Progenitor cell of endocrine pancreas (in vitro differentiated cells): ENCODE measurements at regions not wholly inside any gene's neighbourhood (a gene's known extent, or its start where the extent isn't known, plus 50 kb on each side); places are given as distances from the start of the nearest gene placed in this dataset.
"Not testable (repeated sequence)": the region's sequence is repeated elsewhere in the genome, so short reads cannot be mapped to it uniquely, and the experiment has no call there.

ENCODE experiments used
- DNase-seq: peaks from one replicate; pipeline ENCODE4 v3.0.0; 2021; ENCODE audit warnings: low spot score; ENCODE audit not compliant: unreplicated experiment
- H3K27ac Mint-ChIP-seq: 2 replicates; pipeline ENCODE4 v1.8.0; 2021; ENCODE audit warnings: mild to moderate bottlenecking, moderate library complexity, mixed read lengths
- H3K27me3 Mint-ChIP-seq: 2 replicates; pipeline ENCODE4 v1.8.0; 2021; ENCODE audit warnings: mixed read lengths
- H3K36me3 Mint-ChIP-seq: 2 replicates; pipeline ENCODE4 v1.8.0; 2022; ENCODE audit warnings: mixed read lengths; ENCODE audit not compliant: insufficient read depth
- H3K4me1 Mint-ChIP-seq: 2 replicates; pipeline ENCODE4 v1.8.0; 2021; ENCODE audit warnings: low read depth, mixed read lengths
- H3K4me3 Mint-ChIP-seq: 2 replicates; pipeline ENCODE4 v1.8.0; 2021; ENCODE audit warnings: low read depth, mild to moderate bottlenecking, moderate library complexity, mixed read lengths
- H3K9me3 Mint-ChIP-seq: 2 replicates; pipeline ENCODE4 v1.8.0; 2021; ENCODE audit warnings: low read depth, mixed read lengths
- CTCF ChIP-seq: fragments of 200-600 bp; sonication (generic); IDR thresholded peaks from one replicate; pipeline ENCODE4 v1.5.0; 2021; ENCODE audit warnings: antibody characterized with exemption, mild to moderate bottlenecking; ENCODE audit not compliant: unreplicated experiment

GRCh38 chr6:119830069-119830468 is 480.5 kb upstream of the MAN1A1 start:
- no peak overlapping the region for H3K4me3 Mint-ChIP-seq
- no peaks in the 10 kb centered on the region for H3K27me3 Mint-ChIP-seq
- no peaks in the 10 kb centered on the region for H3K4me1 Mint-ChIP-seq
- no peak for TF ChIP-seq CTCF
- H3K9me3 Mint-ChIP-seq, result peaks cover 5% of the 10 kb centered on the region
- H3K36me3 Mint-ChIP-seq, result no peaks in the 10 kb centered on the region
- no peak for DNase-seq
- H3K27ac Mint-ChIP-seq, result no peak overlapping the region

GRCh38 chr6:119829499-119829898 is 479.9 kb upstream of the MAN1A1 start:
- not testable (repeated sequence) for H3K36me3 Mint-ChIP-seq, DNase-seq, H3K27me3 Mint-ChIP-seq, H3K4me3 Mint-ChIP-seq, H3K4me1 Mint-ChIP-seq, H3K9me3 Mint-ChIP-seq, H3K27ac Mint-ChIP-seq

- no peak for TF ChIP-seq CTCF
- H3K27me3 Mint-ChIP-seq, result no peaks in the 10 kb centered on the region
- no peaks in the 10 kb centered on the region for H3K4me1 Mint-ChIP-seq
- peaks cover 5% of the 10 kb centered on the region for H3K9me3 Mint-ChIP-seq
- H3K4me3 Mint-ChIP-seq, result no peak overlapping the region
- no peaks in the 10 kb centered on the region for H3K36me3 Mint-ChIP-seq
- DNase-seq, result no peak
- H3K27ac Mint-ChIP-seq, result no peak overlapping the region
Observed at GRCh38 chr6:119829006-119829405, 479.4 kb upstream of the MAN1A1 start.

- Mint-ChIP-seq H3K27ac (no peak overlapping the region), H3K4me3 (no peak overlapping the region), H3K4me1 (peaks cover 9% of the 10 kb centered on the region), H3K9me3 (no peaks in the 10 kb centered on the region), H3K36me3 (no peaks in the 10 kb centered on the region), H3K27me3 (no peaks in the 10 kb centered on the region)
- DNase-seq, result no peak
- no peak for TF ChIP-seq CTCF
Observed at GRCh38 chr6:119821380-119821779, 471.8 kb upstream of the MAN1A1 start.

- no peak for DNase-seq
- Mint-ChIP-seq H3K27me3 (no peaks in the 10 kb centered on the region), H3K27ac (no peak overlapping the region)
Observed at GRCh38 chr6:119818876-119819275, 469.3 kb upstream of the MAN1A1 start.

More at GRCh38 chr6:119818876-119819275, 469.3 kb upstream of the MAN1A1 start:
- H3K4me1 Mint-ChIP-seq, result peaks cover 14% of the 10 kb centered on the region
- TF ChIP-seq CTCF, result no peak
- H3K9me3 Mint-ChIP-seq, result no peaks in the 10 kb centered on the region
- no peak overlapping the region for H3K4me3 Mint-ChIP-seq
- no peaks in the 10 kb centered on the region for H3K36me3 Mint-ChIP-seq
